Thoracic aorta (tissue), 2 donors: ENCODE measurements at regions not wholly inside any gene's neighbourhood (a gene's known extent, or its start where the extent isn't known, plus 50 kb on each side); places are given as distances from the start of the nearest gene placed in this dataset.

Source experiments
- ATAC-seq: fragments of 150-250 bp; one replicate; pipeline ENCODE4 v1.8.0; 2017; ENCODE audit warnings: low read depth; ENCODE audit not compliant: insufficient number of reproducible peaks, low FRiP score
- DNase-seq: peaks from one replicate; pipeline ENCODE4 v3.0.0-alpha.2; 2020; ENCODE audit warnings: low spot score
- H3K27ac ChIP-seq, 2 donors: fragments of 200-600 bp; sonication (generic); 1 replicate in 1 of 2; 2 replicates in 1 of 2; pipeline ENCODE4 v1.5.1; 2016; ENCODE audit warnings: mild to moderate bottlenecking in 2 of 2, moderate library complexity in 2 of 2
- H3K27me3 ChIP-seq: fragments of 200-600 bp; sonication (generic); replicated peaks from 2 replicates; pipeline ENCODE4 v1.6.0; 2016; ENCODE audit warnings: mild to moderate bottlenecking; ENCODE audit not compliant: insufficient read depth
- H3K36me3 ChIP-seq: fragments of 200-600 bp; sonication (generic); one replicate; pipeline ENCODE4 v1.5.1; 2016
- H3K4me1 ChIP-seq, 2 donors: fragments of 200-600 bp; sonication (generic); 1 replicate in 1 of 2; 2 replicates in 1 of 2; pipeline versions ENCODE4 v1.5.1 to v1.6.0; 2016; ENCODE audit warnings: low read depth in 2 of 2, mild to moderate bottlenecking in 1 of 2; ENCODE audit not compliant: control insufficient read depth in 1 of 2
- H3K4me3 ChIP-seq: fragments of 200-600 bp; sonication (generic); 2 replicates; pipeline ENCODE4 v1.5.1; 2016; ENCODE audit warnings: mild to moderate bottlenecking
- H3K9me3 ChIP-seq: fragments of 200-600 bp; sonication (generic); 2 replicates; pipeline ENCODE4 v1.5.1; 2016
- TF ChIP-seq, protein P1 (sequence below): fragments of 200-600 bp; sonication (generic); IDR thresholded peaks from one replicate; pipeline ENCODE4 v1.5.1; 2019; ENCODE audit warnings: antibody characterized with exemption

DNA sequence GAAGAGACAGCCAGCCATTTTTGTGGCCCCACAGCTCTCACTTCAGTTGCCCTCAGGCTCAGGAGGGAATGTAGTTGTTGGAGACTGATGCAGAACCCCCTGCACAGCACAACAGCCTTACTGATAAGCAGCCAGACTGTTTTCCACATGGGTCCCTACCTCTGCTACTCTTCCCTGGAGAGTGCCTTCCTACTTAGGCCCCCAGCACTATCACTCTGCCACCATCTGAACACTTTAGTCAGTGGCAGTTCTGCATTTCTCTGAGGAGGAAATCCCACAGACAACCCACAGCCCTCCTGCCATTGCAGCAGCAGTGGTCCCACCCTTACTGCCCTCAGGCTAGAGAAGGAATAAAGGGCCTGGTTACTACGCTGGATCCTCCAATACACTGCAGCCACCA, 61.8 kb upstream of the PTPRD start:
- H3K27me3 ChIP-seq = no peaks in the 10 kb centered on the region
- H3K36me3 ChIP-seq = no peaks in the 10 kb centered on the region
- no peaks in the 10 kb centered on the region for H3K4me1 ChIP-seq
- no peak overlapping the region for H3K27ac ChIP-seq
- no peak overlapping the region for H3K4me3 ChIP-seq
- no peak for ATAC-seq
- no peaks in the 10 kb centered on the region for H3K9me3 ChIP-seq
- DNase-seq = no peak
- TF ChIP-seq, protein P1, sequence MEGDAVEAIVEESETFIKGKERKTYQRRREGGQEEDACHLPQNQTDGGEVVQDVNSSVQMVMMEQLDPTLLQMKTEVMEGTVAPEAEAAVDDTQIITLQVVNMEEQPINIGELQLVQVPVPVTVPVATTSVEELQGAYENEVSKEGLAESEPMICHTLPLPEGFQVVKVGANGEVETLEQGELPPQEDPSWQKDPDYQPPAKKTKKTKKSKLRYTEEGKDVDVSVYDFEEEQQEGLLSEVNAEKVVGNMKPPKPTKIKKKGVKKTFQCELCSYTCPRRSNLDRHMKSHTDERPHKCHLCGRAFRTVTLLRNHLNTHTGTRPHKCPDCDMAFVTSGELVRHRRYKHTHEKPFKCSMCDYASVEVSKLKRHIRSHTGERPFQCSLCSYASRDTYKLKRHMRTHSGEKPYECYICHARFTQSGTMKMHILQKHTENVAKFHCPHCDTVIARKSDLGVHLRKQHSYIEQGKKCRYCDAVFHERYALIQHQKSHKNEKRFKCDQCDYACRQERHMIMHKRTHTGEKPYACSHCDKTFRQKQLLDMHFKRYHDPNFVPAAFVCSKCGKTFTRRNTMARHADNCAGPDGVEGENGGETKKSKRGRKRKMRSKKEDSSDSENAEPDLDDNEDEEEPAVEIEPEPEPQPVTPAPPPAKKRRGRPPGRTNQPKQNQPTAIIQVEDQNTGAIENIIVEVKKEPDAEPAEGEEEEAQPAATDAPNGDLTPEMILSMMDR = no peak

DNA sequence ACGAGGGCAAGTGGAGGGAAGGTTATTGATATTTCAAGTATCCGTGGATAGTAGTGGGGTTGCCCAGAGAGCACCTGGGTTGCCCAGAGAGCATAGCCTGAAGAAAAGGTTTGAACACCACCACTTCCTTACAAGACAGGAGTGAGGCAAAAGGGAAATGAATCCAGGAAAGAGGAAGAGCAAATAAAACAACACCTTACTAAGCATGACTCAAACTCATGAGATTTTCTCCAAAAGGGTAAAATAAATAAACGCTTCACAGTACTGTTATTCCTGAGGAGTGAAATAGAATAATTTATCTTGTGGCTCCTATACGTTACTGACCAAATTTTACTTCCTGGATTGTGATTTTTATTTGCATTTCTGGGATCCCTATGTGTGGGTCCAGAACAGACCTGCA, 65.2 kb upstream of the PTPRD start:
- ATAC-seq (no peak), DNase-seq (no peak)
- TF ChIP-seq, protein P1 = no peak
- no peaks in the 10 kb centered on the region for H3K4me1 ChIP-seq
- H3K27ac ChIP-seq = no peak overlapping the region
- H3K36me3 ChIP-seq = no peaks in the 10 kb centered on the region
- no peaks in the 10 kb centered on the region for H3K27me3 ChIP-seq
- no peaks in the 10 kb centered on the region for H3K9me3 ChIP-seq
- no peak overlapping the region for H3K4me3 ChIP-seq

DNA sequence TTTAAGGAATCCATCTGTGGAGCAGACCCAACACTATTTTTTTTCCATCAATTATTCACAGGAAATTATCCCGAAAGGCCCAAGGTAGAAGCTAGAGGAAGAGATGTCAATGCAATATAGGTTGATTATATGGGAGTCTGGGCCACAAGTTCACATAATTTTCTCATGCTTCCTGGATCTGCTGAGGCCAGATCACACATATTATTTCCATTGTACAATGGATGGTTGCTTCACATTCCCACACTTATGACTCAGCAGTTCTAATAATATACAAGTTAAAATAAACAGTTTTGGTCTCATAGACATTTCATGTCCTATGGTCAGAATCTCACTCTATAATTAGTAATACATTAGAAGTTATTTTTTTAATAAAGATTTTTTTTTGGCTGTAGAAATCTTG, 66.0 kb upstream of the PTPRD start:
- H3K4me3 ChIP-seq = no peak overlapping the region
- H3K27me3 ChIP-seq = no peaks in the 10 kb centered on the region
- no peaks in the 10 kb centered on the region for H3K36me3 ChIP-seq
- TF ChIP-seq, protein P1 = no peak
- ATAC-seq (no peak), DNase-seq (no peak)
- H3K27ac ChIP-seq = no peak overlapping the region
- H3K9me3 ChIP-seq = no peaks in the 10 kb centered on the region
- H3K4me1 ChIP-seq = no peaks in the 10 kb centered on the region

DNA sequence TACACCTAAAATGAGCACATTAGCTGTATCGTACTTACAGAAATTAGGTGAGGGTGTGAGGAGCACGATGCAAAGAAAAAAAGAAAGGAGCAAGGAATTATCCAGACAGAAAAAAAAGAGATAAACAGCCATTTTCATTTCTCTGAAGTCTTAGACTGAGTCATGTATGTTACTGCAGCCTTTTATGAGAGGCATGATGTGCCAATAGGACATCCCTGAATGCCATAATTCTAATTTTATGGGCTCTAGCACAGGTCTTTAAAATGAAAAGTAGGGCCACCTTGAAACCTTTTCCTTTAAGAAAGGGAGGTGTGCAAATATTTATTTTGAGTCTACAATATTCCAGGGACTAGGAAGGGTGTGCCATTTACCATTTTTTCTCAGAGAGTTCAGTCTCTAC, 74.1 kb upstream of the PTPRD start:
- no peak overlapping the region for H3K27ac ChIP-seq
- TF ChIP-seq, protein P1 = no peak

DNA sequence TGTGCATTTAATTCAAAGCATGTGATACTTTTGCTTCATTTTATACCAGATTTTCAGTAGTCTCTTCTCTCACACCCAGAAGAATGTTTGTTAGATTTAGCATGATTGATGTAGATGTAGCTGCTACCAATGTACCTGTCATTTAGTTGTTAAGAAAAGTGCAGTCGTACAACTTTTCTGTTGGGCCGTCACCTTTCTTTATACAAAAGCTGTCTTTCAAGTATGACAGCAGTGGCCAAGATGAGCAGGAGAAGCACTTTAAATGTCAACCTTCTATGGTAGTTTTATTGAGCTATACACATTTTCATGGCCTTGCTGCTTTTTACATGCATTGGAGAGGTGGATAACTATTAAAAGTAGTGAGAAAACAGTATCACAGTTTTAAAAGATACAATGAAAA, 77.7 kb upstream of the PTPRD start:
- H3K9me3 ChIP-seq = no peaks in the 10 kb centered on the region
- TF ChIP-seq, protein P1 = no peak

More for the DNA sequence above, 74.1 kb upstream of the PTPRD start:
- no peaks in the 10 kb centered on the region for H3K36me3 ChIP-seq
- ATAC-seq (no peak), DNase-seq (no peak)
- H3K4me1 ChIP-seq = no peaks in the 10 kb centered on the region
- no peaks in the 10 kb centered on the region for H3K9me3 ChIP-seq
- H3K27me3 ChIP-seq = no peaks in the 10 kb centered on the region
- no peak overlapping the region for H3K4me3 ChIP-seq

More for the DNA sequence above, 77.7 kb upstream of the PTPRD start:
- Histone ChIP-seq H3K36me3 (no peaks in the 10 kb centered on the region), H3K4me1 (no peaks in the 10 kb centered on the region), H3K27me3 (no peaks in the 10 kb centered on the region), H3K4me3 (no peak overlapping the region), H3K27ac (no peak overlapping the region)
- ATAC-seq (no peak), DNase-seq (no peak)
